ENCODE measurements at regions not wholly inside any gene's neighbourhood (a gene's known extent, or its start where the extent isn't known, plus 50 kb on each side); places are given as distances from the start of the nearest gene placed in this dataset.

- Histone ChIP-seq H3K9ac (ENCODE audit: low read depth in 1 of 3, low read length in 3 of 3) (no peak overlapping the region), H3K36me3 (ENCODE audit: control insufficient read depth in 3 of 3, insufficient read depth in 3 of 3, low read length in 3 of 3) (no peaks in the 10 kb centered on the region), H3K27me3 (ENCODE audit: control insufficient read depth in 3 of 3, insufficient read depth in 3 of 3, low read length in 3 of 3) (peaks cover 0 to 20% (median 9%) of the 10 kb centered on the region in 3 donors), H3K4me3 (ENCODE audit: low read length in 3 of 3) (no peak overlapping the region), H3K9me3 (ENCODE audit: control insufficient read depth in 3 of 3, low read length in 3 of 3) (no peaks in the 10 kb centered on the region), H3K27ac (ENCODE audit: low read depth, low read length) (no peak overlapping the region), H3K4me1 (ENCODE audit: control insufficient read depth in 3 of 3, insufficient read depth in 3 of 3, low read length in 3 of 3) (peaks cover under 1 to 3% (median 2%) of the 10 kb centered on the region in 3 donors)
Measured at GRCh38 chr15:98438907-98439306, 209.4 kb upstream of the IGF1R start.

- H3K9me3 ChIP-seq (ENCODE audit: control insufficient read depth in 3 of 3, low read length in 3 of 3), result no peaks in the 10 kb centered on the region
- H3K27me3 ChIP-seq (ENCODE audit: control insufficient read depth in 3 of 3, insufficient read depth in 3 of 3, low read length in 3 of 3), result peaks cover 3 to 25% (median 13%) of the 10 kb centered on the region in 3 donors
- no peak overlapping the region for H3K27ac ChIP-seq (ENCODE audit: low read depth, low read length)
- H3K4me1 ChIP-seq (ENCODE audit: control insufficient read depth in 3 of 3, insufficient read depth in 3 of 3, low read length in 3 of 3), result peaks cover 0 to 4% (median 0%) of the 10 kb centered on the region in 3 donors
- H3K9ac ChIP-seq (ENCODE audit: low read depth in 1 of 3, low read length in 3 of 3), result no peak overlapping the region
- H3K36me3 ChIP-seq (ENCODE audit: control insufficient read depth in 3 of 3, insufficient read depth in 3 of 3, low read length in 3 of 3), result no peaks in the 10 kb centered on the region
- H3K4me3 ChIP-seq (ENCODE audit: low read length in 3 of 3), result no peak overlapping the region
Measured at GRCh38 chr15:98439523-98439942, 208.8 kb upstream of the IGF1R start.

GRCh38 chr15:98440917-98441316, 207.4 kb upstream of the IGF1R start:
- H3K4me1 ChIP-seq (ENCODE audit: control insufficient read depth in 3 of 3, insufficient read depth in 3 of 3, low read length in 3 of 3), result peaks cover 0 to 4% (median 0%) of the 10 kb centered on the region in 3 donors
- H3K36me3 ChIP-seq (ENCODE audit: control insufficient read depth in 3 of 3, insufficient read depth in 3 of 3, low read length in 3 of 3), result no peaks in the 10 kb centered on the region
- H3K27me3 ChIP-seq (ENCODE audit: control insufficient read depth in 3 of 3, insufficient read depth in 3 of 3, low read length in 3 of 3), result peaks cover 3 to 31% (median 19%) of the 10 kb centered on the region in 3 donors
- no peaks in the 10 kb centered on the region for H3K9me3 ChIP-seq (ENCODE audit: control insufficient read depth in 3 of 3, low read length in 3 of 3)
- no peak overlapping the region for H3K4me3 ChIP-seq (ENCODE audit: low read length in 3 of 3)
- no peak overlapping the region for H3K9ac ChIP-seq (ENCODE audit: low read depth in 1 of 3, low read length in 3 of 3)
- no peak overlapping the region for H3K27ac ChIP-seq (ENCODE audit: low read depth, low read length)

- Histone ChIP-seq H3K4me3 (ENCODE audit: low read length in 3 of 3) (no peak overlapping the region), H3K9me3 (ENCODE audit: control insufficient read depth in 3 of 3, low read length in 3 of 3) (no peaks in the 10 kb centered on the region), H3K27ac (ENCODE audit: low read depth, low read length) (no peak overlapping the region), H3K9ac (ENCODE audit: low read depth in 1 of 3, low read length in 3 of 3) (no peak overlapping the region), H3K4me1 (ENCODE audit: control insufficient read depth in 3 of 3, insufficient read depth in 3 of 3, low read length in 3 of 3) (peaks cover 0 to 4% (median 0%) of the 10 kb centered on the region in 3 donors), H3K27me3 (ENCODE audit: control insufficient read depth in 3 of 3, insufficient read depth in 3 of 3, low read length in 3 of 3) (peaks cover 3 to 34% (median 19%) of the 10 kb centered on the region in 3 donors), H3K36me3 (ENCODE audit: control insufficient read depth in 3 of 3, insufficient read depth in 3 of 3, low read length in 3 of 3) (no peaks in the 10 kb centered on the region)
Measured at GRCh38 chr15:98441599-98441998, 206.7 kb upstream of the IGF1R start.

GRCh38 chr15:98442379-98442833, 205.9 kb upstream of the IGF1R start:
- Histone ChIP-seq H3K27me3 (ENCODE audit: control insufficient read depth in 3 of 3, insufficient read depth in 3 of 3, low read length in 3 of 3) (peaks cover 6 to 38% (median 19%) of the 10 kb centered on the region in 3 donors), H3K9me3 (ENCODE audit: control insufficient read depth in 3 of 3, low read length in 3 of 3) (no peaks in the 10 kb centered on the region), H3K9ac (ENCODE audit: low read depth in 1 of 3, low read length in 3 of 3) (no peak overlapping the region), H3K4me1 (ENCODE audit: control insufficient read depth in 3 of 3, insufficient read depth in 3 of 3, low read length in 3 of 3) (peaks cover 0 to 4% (median 0%) of the 10 kb centered on the region in 3 donors), H3K27ac (ENCODE audit: low read depth, low read length) (no peak overlapping the region), H3K4me3 (ENCODE audit: low read length in 3 of 3) (no peak overlapping the region), H3K36me3 (ENCODE audit: control insufficient read depth in 3 of 3, insufficient read depth in 3 of 3, low read length in 3 of 3) (no peaks in the 10 kb centered on the region)

- Histone ChIP-seq H3K4me1 (ENCODE audit: control insufficient read depth in 3 of 3, insufficient read depth in 3 of 3, low read length in 3 of 3) (peaks cover 0 to 4% (median 0%) of the 10 kb centered on the region in 3 donors), H3K4me3 (ENCODE audit: low read length in 3 of 3) (no peak overlapping the region), H3K9ac (ENCODE audit: low read depth in 1 of 3, low read length in 3 of 3) (no peak overlapping the region), H3K36me3 (ENCODE audit: control insufficient read depth in 3 of 3, insufficient read depth in 3 of 3, low read length in 3 of 3) (no peaks in the 10 kb centered on the region), H3K27ac (ENCODE audit: low read depth, low read length) (no peak overlapping the region), H3K9me3 (ENCODE audit: control insufficient read depth in 3 of 3, low read length in 3 of 3) (no peaks in the 10 kb centered on the region), H3K27me3 (ENCODE audit: control insufficient read depth in 3 of 3, insufficient read depth in 3 of 3, low read length in 3 of 3) (peaks cover 6 to 38% (median 19%) of the 10 kb centered on the region in 3 donors)
Measured at GRCh38 chr15:98442901-98443300, 205.4 kb upstream of the IGF1R start.

GRCh38 chr15:98443526-98443925, 204.8 kb upstream of the IGF1R start:
- Histone ChIP-seq H3K36me3 (ENCODE audit: control insufficient read depth in 3 of 3, insufficient read depth in 3 of 3, low read length in 3 of 3) (no peaks in the 10 kb centered on the region), H3K4me3 (ENCODE audit: low read length in 3 of 3) (no peak overlapping the region), H3K9ac (ENCODE audit: low read depth in 1 of 3, low read length in 3 of 3) (no peak overlapping the region), H3K9me3 (ENCODE audit: control insufficient read depth in 3 of 3, low read length in 3 of 3) (no peaks in the 10 kb centered on the region), H3K27ac (ENCODE audit: low read depth, low read length) (no peak overlapping the region), H3K27me3 (ENCODE audit: control insufficient read depth in 3 of 3, insufficient read depth in 3 of 3, low read length in 3 of 3) (peaks cover 6 to 38% (median 19%) of the 10 kb centered on the region in 3 donors), H3K4me1 (ENCODE audit: control insufficient read depth in 3 of 3, insufficient read depth in 3 of 3, low read length in 3 of 3) (peaks cover 0 to 4% (median 0%) of the 10 kb centered on the region in 3 donors)

GRCh38 chr15:98444138-98444537, 204.2 kb upstream of the IGF1R start:
- H3K36me3 ChIP-seq (ENCODE audit: control insufficient read depth in 3 of 3, insufficient read depth in 3 of 3, low read length in 3 of 3), result no peaks in the 10 kb centered on the region
- H3K9ac ChIP-seq (ENCODE audit: low read depth in 1 of 3, low read length in 3 of 3), result no peak overlapping the region
- H3K27ac ChIP-seq (ENCODE audit: low read depth, low read length), result no peak overlapping the region
- H3K4me1 ChIP-seq (ENCODE audit: control insufficient read depth in 3 of 3, insufficient read depth in 3 of 3, low read length in 3 of 3), result peaks cover 0 to 4% (median 0%) of the 10 kb centered on the region in 3 donors
- H3K27me3 ChIP-seq (ENCODE audit: control insufficient read depth in 3 of 3, insufficient read depth in 3 of 3, low read length in 3 of 3), result peaks cover 6 to 38% (median 14%) of the 10 kb centered on the region in 3 donors
- H3K9me3 ChIP-seq (ENCODE audit: control insufficient read depth in 3 of 3, low read length in 3 of 3), result no peaks in the 10 kb centered on the region
- H3K4me3 ChIP-seq (ENCODE audit: low read length in 3 of 3), result no peak overlapping the region

- Histone ChIP-seq H3K36me3 (ENCODE audit: control insufficient read depth in 3 of 3, insufficient read depth in 3 of 3, low read length in 3 of 3) (no peaks in the 10 kb centered on the region), H3K9me3 (ENCODE audit: control insufficient read depth in 3 of 3, low read length in 3 of 3) (no peaks in the 10 kb centered on the region), H3K4me3 (ENCODE audit: low read length in 3 of 3) (no peak overlapping the region), H3K27ac (ENCODE audit: low read depth, low read length) (no peak overlapping the region), H3K4me1 (ENCODE audit: control insufficient read depth in 3 of 3, insufficient read depth in 3 of 3, low read length in 3 of 3) (peaks cover 0 to 4% (median 0%) of the 10 kb centered on the region in 3 donors), H3K9ac (ENCODE audit: low read depth in 1 of 3, low read length in 3 of 3) (no peak overlapping the region), H3K27me3 (ENCODE audit: control insufficient read depth in 3 of 3, insufficient read depth in 3 of 3, low read length in 3 of 3) (peaks cover 6 to 36% (median 14%) of the 10 kb centered on the region in 3 donors)
Measured at GRCh38 chr15:98445315-98445714, 203.0 kb upstream of the IGF1R start.

- no peaks in the 10 kb centered on the region for H3K9me3 ChIP-seq (ENCODE audit: control insufficient read depth in 3 of 3, low read length in 3 of 3)
- H3K27ac ChIP-seq (ENCODE audit: low read depth, low read length), result no peak overlapping the region
- peaks cover 6 to 38% (median 10%) of the 10 kb centered on the region in 3 donors for H3K27me3 ChIP-seq (ENCODE audit: control insufficient read depth in 3 of 3, insufficient read depth in 3 of 3, low read length in 3 of 3)
Measured at GRCh38 chr15:98446083-98446482, 202.3 kb upstream of the IGF1R start.

More at GRCh38 chr15:98446083-98446482, 202.3 kb upstream of the IGF1R start:
- no peak overlapping the region for H3K9ac ChIP-seq (ENCODE audit: low read depth in 1 of 3, low read length in 3 of 3)
- H3K36me3 ChIP-seq (ENCODE audit: control insufficient read depth in 3 of 3, insufficient read depth in 3 of 3, low read length in 3 of 3), result no peaks in the 10 kb centered on the region
- H3K4me1 ChIP-seq (ENCODE audit: control insufficient read depth in 3 of 3, insufficient read depth in 3 of 3, low read length in 3 of 3), result peaks cover 0 to 4% (median 0%) of the 10 kb centered on the region in 3 donors
- H3K4me3 ChIP-seq (ENCODE audit: low read length in 3 of 3), result no peak overlapping the region
